GM12878 (cell line): ENCODE measurements at regions not wholly inside any gene's neighbourhood (a gene's known extent, or its start where the extent isn't known, plus 50 kb on each side); places are given as distances from the start of the nearest gene placed in this dataset.

ENCODE experiments used
- BHLHE40 ChIP-seq, 2 experiments: fragments of 450-650 bp in 1 of 2; IDR thresholded peaks; 2 replicates each; pipeline ENCODE4 v1.6.1; 2011 to 2017; ENCODE audit warnings: low read depth in 2 of 2, borderline replicate concordance in 1 of 2, improper control_type of control experiment in 1 of 2, low read length in 1 of 2, mild to moderate bottlenecking in 1 of 2
- CBX3 ChIP-seq: fragments of 200-600 bp; sonication (generic); IDR thresholded peaks from 2 replicates; pipeline ENCODE4 v1.6.1; 2016; ENCODE audit warnings: low read depth, borderline replicate concordance
- CHD2 ChIP-seq: IDR thresholded peaks from 2 replicates; pipeline ENCODE4 v1.6.1; 2011; ENCODE audit warnings: low read depth, low read length, improper control_type of control experiment, borderline replicate concordance
- ESRRA ChIP-seq: IDR thresholded peaks from 2 replicates; pipeline ENCODE4 v1.6.1; 2012; ENCODE audit warnings: mild to moderate bottlenecking, low read length, improper control_type of control experiment
- ETV6 ChIP-seq, 2 experiments: fragments of 450-650 bp in 1 of 2; IDR thresholded peaks in 1 of 2; conservative IDR thresholded peaks in 1 of 2; 2 replicates each; pipeline ENCODE4 v1.6.1; 2014; ENCODE audit warnings: antibody characterized with exemption in 1 of 2, borderline replicate concordance in 1 of 2, low read depth in 1 of 2, mild to moderate bottlenecking in 1 of 2, moderate library complexity in 1 of 2
- POLR2A ChIP-seq: IDR thresholded peaks from 2 replicates; pipeline ENCODE4 v1.6.1; 2011; ENCODE audit warnings: low read depth, mild to moderate bottlenecking, low read length
- POLR2AphosphoS5 ChIP-seq: IDR thresholded peaks from 2 replicates; pipeline ENCODE4 v1.6.1; 2011; ENCODE audit warnings: mild to moderate bottlenecking, low read length, inconsistent platforms
- TCF7 ChIP-seq: IDR thresholded peaks from 2 replicates; pipeline ENCODE4 v1.6.1; 2014; ENCODE audit warnings: antibody characterized with exemption, borderline replicate concordance
- TF ChIP-seq, protein P1 (sequence below): IDR thresholded peaks from 2 replicates; pipeline ENCODE4 v1.6.1; 2012; ENCODE audit warnings: low read depth, low read length, improper control_type of control experiment
- TF ChIP-seq, protein P2 (sequence below), 3 experiments: IDR thresholded peaks in 2 of 3; conservative IDR thresholded peaks in 1 of 3; 2 replicates each; pipeline ENCODE4 v1.5.1; 2011; ENCODE audit warnings: low read depth in 3 of 3, low read length in 3 of 3, mild to moderate bottlenecking in 3 of 3, control low read depth in 2 of 3, moderate library complexity in 2 of 3, inconsistent platforms in 1 of 3, mixed read lengths in 1 of 3; ENCODE audit not compliant: control insufficient read depth in 2 of 3, insufficient read depth in 1 of 3; ENCODE audit errors: extremely low read depth in 1 of 3
- TF ChIP-seq, protein P3 (sequence below): IDR thresholded peaks from 2 replicates; pipeline ENCODE4 v1.6.1; 2011; ENCODE audit warnings: low read depth, mild to moderate bottlenecking, low read length, moderate library complexity, borderline replicate concordance; ENCODE audit errors: extremely low read depth

DNA sequence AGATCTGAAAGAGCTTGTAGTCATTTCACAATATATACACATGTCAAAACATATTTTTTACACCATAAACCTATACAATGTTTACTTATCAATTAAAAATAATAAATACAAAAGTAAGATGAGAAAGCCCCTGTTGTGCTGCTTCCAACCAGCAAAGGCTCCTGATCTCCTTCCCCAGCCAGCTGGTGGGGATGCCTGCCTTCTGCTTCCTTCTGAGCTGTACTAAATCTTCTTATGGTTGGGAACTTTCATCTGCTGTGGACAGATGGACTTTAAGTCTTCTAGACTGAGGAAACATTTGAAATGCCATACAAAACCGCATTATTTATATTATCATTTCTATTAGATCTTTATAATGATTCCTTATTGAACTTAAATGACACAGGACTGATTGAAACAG lies 745.3 kb upstream of the CHD1 start:
- TF ChIP-seq, protein P1, sequence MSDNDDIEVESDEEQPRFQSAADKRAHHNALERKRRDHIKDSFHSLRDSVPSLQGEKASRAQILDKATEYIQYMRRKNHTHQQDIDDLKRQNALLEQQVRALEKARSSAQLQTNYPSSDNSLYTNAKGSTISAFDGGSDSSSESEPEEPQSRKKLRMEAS = no peak
- TF ChIP-seq ETV6 (conservative IDR thresholded peaks at IDR 0.05 in 1 of 2, IDR thresholded peaks at IDR 0.05 in 1 of 2; ENCODE audit: borderline replicate concordance in 1 of 2, low read depth in 1 of 2) (no peak), POLR2A (no peak), CHD2 (no peak), POLR2AphosphoS5 (no peak), TCF7 (no peak), BHLHE40 (IDR thresholded peaks at IDR 0.05; ENCODE audit: borderline replicate concordance in 1 of 2, low read depth in 2 of 2, low read length in 1 of 2) (no peak), CBX3 (no peak), ESRRA (no peak)
- TF ChIP-seq, protein P2, sequence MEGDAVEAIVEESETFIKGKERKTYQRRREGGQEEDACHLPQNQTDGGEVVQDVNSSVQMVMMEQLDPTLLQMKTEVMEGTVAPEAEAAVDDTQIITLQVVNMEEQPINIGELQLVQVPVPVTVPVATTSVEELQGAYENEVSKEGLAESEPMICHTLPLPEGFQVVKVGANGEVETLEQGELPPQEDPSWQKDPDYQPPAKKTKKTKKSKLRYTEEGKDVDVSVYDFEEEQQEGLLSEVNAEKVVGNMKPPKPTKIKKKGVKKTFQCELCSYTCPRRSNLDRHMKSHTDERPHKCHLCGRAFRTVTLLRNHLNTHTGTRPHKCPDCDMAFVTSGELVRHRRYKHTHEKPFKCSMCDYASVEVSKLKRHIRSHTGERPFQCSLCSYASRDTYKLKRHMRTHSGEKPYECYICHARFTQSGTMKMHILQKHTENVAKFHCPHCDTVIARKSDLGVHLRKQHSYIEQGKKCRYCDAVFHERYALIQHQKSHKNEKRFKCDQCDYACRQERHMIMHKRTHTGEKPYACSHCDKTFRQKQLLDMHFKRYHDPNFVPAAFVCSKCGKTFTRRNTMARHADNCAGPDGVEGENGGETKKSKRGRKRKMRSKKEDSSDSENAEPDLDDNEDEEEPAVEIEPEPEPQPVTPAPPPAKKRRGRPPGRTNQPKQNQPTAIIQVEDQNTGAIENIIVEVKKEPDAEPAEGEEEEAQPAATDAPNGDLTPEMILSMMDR (IDR thresholded peaks at IDR 0.05 in 2 of 3, conservative IDR thresholded peaks at IDR 0.05 in 1 of 3; ENCODE audit: control insufficient read depth in 2 of 3, extremely low read depth in 1 of 3, insufficient read depth in 1 of 3, low read depth in 3 of 3, low read length in 3 of 3) = no peak
- TF ChIP-seq, protein P3, sequence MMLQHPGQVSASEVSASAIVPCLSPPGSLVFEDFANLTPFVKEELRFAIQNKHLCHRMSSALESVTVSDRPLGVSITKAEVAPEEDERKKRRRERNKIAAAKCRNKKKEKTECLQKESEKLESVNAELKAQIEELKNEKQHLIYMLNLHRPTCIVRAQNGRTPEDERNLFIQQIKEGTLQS = no peak
